A172 (cell line): ENCODE measurements at regions not wholly inside any gene's neighbourhood (a gene's known extent, or its start where the extent isn't known, plus 50 kb on each side); places are given as distances from the start of the nearest gene placed in this dataset.
A peak's percentile ranks its signal among the peaks of the same experiment; 100 is the strongest.

Experiments
- DNase-seq: peaks from one replicate; pipeline ENCODE4 v3.0.0-alpha.2; 2015; ENCODE audit warnings: low spot score

GRCh38 chr4:179582164-179582905, 2140.1 kb upstream of the AGA start:
- no peak for DNase-seq

- DNase-seq: no peak
These were observed 2141.0 kb upstream of the AGA start for GRCh38 chr4:179583221-179583620.

- no peak for DNase-seq
These were observed 2141.9 kb upstream of the AGA start for GRCh38 chr4:179584101-179584500.

- no peak for DNase-seq
These were observed 2143.5 kb upstream of the AGA start for GRCh38 chr4:179585761-179586160.

- DNase-seq: peak; percentile 1
These were observed 2144.2 kb upstream of the AGA start for GRCh38 chr4:179586460-179586859.

GRCh38 chr4:179595671-179596410, 2153.6 kb upstream of the AGA start:
- peak; percentile 83 for DNase-seq

- no peak for DNase-seq
These were observed 2154.4 kb upstream of the AGA start for GRCh38 chr4:179596621-179597020.

- no peak for DNase-seq
These were observed 2155.1 kb upstream of the AGA start for GRCh38 chr4:179597301-179597700.

- DNase-seq: no peak
These were observed 2159.4 kb upstream of the AGA start for GRCh38 chr4:179601671-179602070.

- peak; percentile 14 for DNase-seq
These were observed 2163.0 kb upstream of the AGA start for GRCh38 chr4:179605196-179605595.

- no peak for DNase-seq
These were observed 2164.8 kb upstream of the AGA start for GRCh38 chr4:179607003-179607402.

GRCh38 chr4:179615704-179616103, 2173.5 kb upstream of the AGA start:
- no peak for DNase-seq

GRCh38 chr4:179618966-179619365, 2176.7 kb upstream of the AGA start:
- DNase-seq: no peak

GRCh38 chr4:179624768-179625181, 2182.5 kb upstream of the AGA start:
- DNase-seq: peak; percentile 33

- peak; percentile 11 for DNase-seq
These were observed 2183.2 kb upstream of the AGA start for GRCh38 chr4:179625406-179625805.

GRCh38 chr4:179626687-179627086, 2184.4 kb upstream of the AGA start:
- DNase-seq: no peak

- no peak for DNase-seq
These were observed 2189.1 kb upstream of the AGA start for GRCh38 chr4:179631321-179631720.

GRCh38 chr4:179634862-179635261, 2192.6 kb upstream of the AGA start:
- peak; percentile 1 for DNase-seq

- DNase-seq: no peak
These were observed 2220.3 kb upstream of the AGA start for GRCh38 chr4:179662522-179662921.

- DNase-seq: no peak
These were observed 2221.6 kb upstream of the AGA start for GRCh38 chr4:179663641-179664429.

GRCh38 chr4:179664430-179665027, 2222.3 kb upstream of the AGA start:
- DNase-seq: no peak

GRCh38 chr4:179666226-179666625, 2224.0 kb upstream of the AGA start:
- no peak for DNase-seq
